NCI-H2171 treated with DMSO at 0.1 percent for 48 hours (cell line): ENCODE measurements at regions not wholly inside any gene's neighbourhood (a gene's known extent, or its start where the extent isn't known, plus 50 kb on each side); places are given as distances from the start of the nearest gene placed in this dataset.

ENCODE experiments used
- DNase-seq: peaks from one replicate; lab custom pipeline; 2025; lab: John Stamatoyannopoulos, UW

- peak; percentile 52 for DNase-seq
These were observed 1485.9 kb downstream of the PLA2G4A start for GRCh38 chr1:188314557-188315137.

GRCh38 chr1:188317894-188318293, 1489.1 kb downstream of the PLA2G4A start:
- DNase-seq = no peak

- no peak for DNase-seq
These were observed 1496.5 kb downstream of the PLA2G4A start for GRCh38 chr1:188325211-188325610.

GRCh38 chr1:188343914-188344313, 1515.2 kb downstream of the PLA2G4A start:
- no peak for DNase-seq

GRCh38 chr1:188350104-188350503, 1521.4 kb downstream of the PLA2G4A start:
- no peak for DNase-seq

- no peak for DNase-seq
These were observed 1526.3 kb downstream of the PLA2G4A start for GRCh38 chr1:188355082-188355481.

GRCh38 chr1:188355847-188356246, 1527.1 kb downstream of the PLA2G4A start:
- DNase-seq = no peak

- no peak for DNase-seq
These were observed 1530.6 kb downstream of the PLA2G4A start for GRCh38 chr1:188359315-188359714.

GRCh38 chr1:188363943-188364342, 1535.2 kb downstream of the PLA2G4A start:
- DNase-seq = no peak

GRCh38 chr1:188364927-188365449, 1536.2 kb downstream of the PLA2G4A start:
- no peak for DNase-seq

GRCh38 chr1:188365874-188366273, 1537.1 kb downstream of the PLA2G4A start:
- DNase-seq = no peak

GRCh38 chr1:188367661-188368060, 1538.9 kb downstream of the PLA2G4A start:
- no peak for DNase-seq

GRCh38 chr1:188371295-188371806, 1542.6 kb downstream of the PLA2G4A start:
- DNase-seq = no peak

GRCh38 chr1:188372821-188373220, 1544.1 kb downstream of the PLA2G4A start:
- DNase-seq = no peak

- DNase-seq = no peak
These were observed 1554.1 kb downstream of the PLA2G4A start for GRCh38 chr1:188382851-188383250.

GRCh38 chr1:188386161-188386560, 1557.4 kb downstream of the PLA2G4A start:
- no peak for DNase-seq

- DNase-seq = no peak
These were observed 1557.9 kb downstream of the PLA2G4A start for GRCh38 chr1:188386666-188387065.

- no peak for DNase-seq
These were observed 1565.9 kb downstream of the PLA2G4A start for GRCh38 chr1:188394677-188395076.

- no peak for DNase-seq
These were observed 1568.8 kb downstream of the PLA2G4A start for GRCh38 chr1:188397521-188397920.

- no peak for DNase-seq
These were observed 1574.2 kb downstream of the PLA2G4A start for GRCh38 chr1:188402986-188403385.

GRCh38 chr1:188406636-188407035, 1577.9 kb downstream of the PLA2G4A start:
- DNase-seq = no peak

GRCh38 chr1:188420177-188420576, 1591.4 kb downstream of the PLA2G4A start:
- no peak for DNase-seq

- no peak for DNase-seq
These were observed 1594.3 kb downstream of the PLA2G4A start for GRCh38 chr1:188423073-188423472.

- no peak for DNase-seq
These were observed 1595.4 kb downstream of the PLA2G4A start for GRCh38 chr1:188424176-188424575.
